MM.1S (cell line): ENCODE measurements at regions not wholly inside any gene's neighbourhood (a gene's known extent, or its start where the extent isn't known, plus 50 kb on each side); places are given as distances from the start of the nearest gene placed in this dataset.

Experiments
- DNase-seq: peaks from one replicate; pipeline ENCODE4 v3.0.0-alpha.2; 2015
- H2AFZ ChIP-seq: fragments of 300-600 bp; sonication (generic); 2 replicates; pipeline ENCODE4 v1.6.0; 2016; ENCODE audit warnings: antibody characterized with exemption, low read length
- H3F3A ChIP-seq: fragments of 300-600 bp; sonication (generic); 2 replicates; pipeline ENCODE4 v1.6.1; 2016; ENCODE audit warnings: mild to moderate bottlenecking, antibody characterized with exemption, low read length, moderate library complexity, mixed read lengths; ENCODE audit not compliant: insufficient read depth
- H3K27ac ChIP-seq: fragments of 300-600 bp; sonication (generic); 2 replicates; pipeline ENCODE4 v1.5.1; 2016; ENCODE audit warnings: mild to moderate bottlenecking, low read length
- H3K27me3 ChIP-seq: fragments of 300-600 bp; sonication (generic); replicated peaks from 2 replicates; pipeline ENCODE4 v1.6.0; 2016; ENCODE audit warnings: low read length; ENCODE audit not compliant: insufficient read depth
- H3K36me3 ChIP-seq: fragments of 300-600 bp; sonication (generic); replicated peaks from 2 replicates; pipeline ENCODE4 v1.6.1; 2016; ENCODE audit warnings: mild to moderate bottlenecking, low read length, mixed read lengths; ENCODE audit not compliant: insufficient read depth
- H3K4me1 ChIP-seq: fragments of 300-600 bp; sonication (generic); 2 replicates; pipeline ENCODE4 v1.6.1; 2016; ENCODE audit warnings: low read length, mixed read lengths
- H3K4me2 ChIP-seq: fragments of 300-600 bp; sonication (generic); 2 replicates; pipeline ENCODE4 v1.6.0; 2016; ENCODE audit warnings: low read depth, low read length
- H3K4me3 ChIP-seq: fragments of 300-600 bp; sonication (generic); 2 replicates; pipeline ENCODE4 v1.5.1; 2016; ENCODE audit warnings: low read length, mixed read lengths
- H3K79me2 ChIP-seq: fragments of 300-600 bp; sonication (generic); 2 replicates; pipeline ENCODE4 v1.6.1; 2016; ENCODE audit warnings: mixed run types, low read length, mixed read lengths
- H3K9ac ChIP-seq: fragments of 300-600 bp; sonication (generic); 2 replicates; pipeline ENCODE4 v1.6.1; 2016; ENCODE audit warnings: low read length, mixed read lengths
- H3K9me2 ChIP-seq: fragments of 300-600 bp; sonication (generic); replicated peaks from 2 replicates; pipeline ENCODE4 v1.6.1; 2016; ENCODE audit warnings: mild to moderate bottlenecking, low read length, mixed read lengths; ENCODE audit not compliant: insufficient read depth
- H3K9me3 ChIP-seq: fragments of 300-600 bp; sonication (generic); replicated peaks from 2 replicates; pipeline ENCODE4 v1.6.1; 2016; ENCODE audit warnings: mild to moderate bottlenecking, low read length, mixed read lengths; ENCODE audit not compliant: insufficient read depth
- H4K20me1 ChIP-seq: fragments of 300-600 bp; sonication (generic); 2 replicates; pipeline ENCODE4 v1.6.1; 2016; ENCODE audit warnings: mild to moderate bottlenecking, low read length, moderate library complexity, mixed read lengths; ENCODE audit not compliant: insufficient read depth
- EZH2 ChIP-seq: fragments of 300-600 bp; sonication (generic); optimal IDR thresholded peaks from 2 replicates; pipeline ENCODE3; 2017; ENCODE audit warnings: low read depth, mild to moderate bottlenecking, antibody characterized with exemption, low read length, mixed read lengths
- EZH2phosphoT487 ChIP-seq: fragments of 300-600 bp; sonication (generic); IDR thresholded peaks from 2 replicates; pipeline ENCODE4 v1.6.1; 2018; ENCODE audit warnings: antibody characterized with exemption, low read length
- TF ChIP-seq, protein P1 (sequence below): fragments of 300-600 bp; sonication (generic); IDR thresholded peaks from 2 replicates; pipeline ENCODE4 v1.5.1; 2016; ENCODE audit warnings: antibody characterized with exemption, low read length, mixed read lengths

DNA sequence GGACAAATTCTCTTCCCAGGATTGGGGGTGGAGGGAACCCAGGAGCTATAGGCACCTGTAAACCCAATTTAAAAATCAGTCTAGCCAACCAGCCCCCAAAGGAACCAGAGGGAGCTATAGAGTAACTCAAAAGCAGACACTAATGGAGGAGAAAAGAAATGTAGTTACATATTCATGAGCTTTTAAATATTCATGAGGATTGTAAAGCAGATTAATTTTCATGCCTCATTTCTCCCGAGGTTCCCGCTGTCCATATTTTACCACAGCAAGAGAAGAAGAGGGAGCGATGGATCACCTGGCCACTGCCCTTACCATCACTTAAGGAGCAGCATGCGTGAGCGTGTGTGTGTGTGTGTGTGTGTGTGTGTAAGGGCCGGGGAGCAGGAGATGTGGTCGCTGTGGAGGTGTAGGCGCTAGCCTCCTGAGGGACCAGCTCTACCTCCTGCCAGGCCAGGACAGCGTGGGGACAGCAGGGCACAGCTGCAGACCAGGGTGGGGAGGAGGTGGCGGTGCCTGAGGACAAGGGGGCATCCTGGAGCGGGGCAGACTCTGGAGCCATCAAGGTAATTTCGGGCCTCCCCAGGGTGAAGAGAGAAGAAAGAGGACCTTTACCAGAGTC is 100.7 kb upstream of the THY1 start:
- Histone ChIP-seq H3K4me1 (no peaks in the 10 kb centered on the region), H3K79me2 (no peaks in the 10 kb centered on the region), H3K9ac (no peak overlapping the region), H3K4me3 (no peak overlapping the region), H3K27me3 (peaks cover 62% of the 10 kb centered on the region), H3F3A (no peaks in the 10 kb centered on the region), H3K4me2 (no peak overlapping the region), H3K36me3 (no peaks in the 10 kb centered on the region), H3K9me2 (no peaks in the 10 kb centered on the region), H3K27ac (no peak overlapping the region), H2AFZ (no peak overlapping the region), H4K20me1 (no peaks in the 10 kb centered on the region), H3K9me3 (no peaks in the 10 kb centered on the region)
- DNase-seq, result no peak
- TF ChIP-seq, protein P1, sequence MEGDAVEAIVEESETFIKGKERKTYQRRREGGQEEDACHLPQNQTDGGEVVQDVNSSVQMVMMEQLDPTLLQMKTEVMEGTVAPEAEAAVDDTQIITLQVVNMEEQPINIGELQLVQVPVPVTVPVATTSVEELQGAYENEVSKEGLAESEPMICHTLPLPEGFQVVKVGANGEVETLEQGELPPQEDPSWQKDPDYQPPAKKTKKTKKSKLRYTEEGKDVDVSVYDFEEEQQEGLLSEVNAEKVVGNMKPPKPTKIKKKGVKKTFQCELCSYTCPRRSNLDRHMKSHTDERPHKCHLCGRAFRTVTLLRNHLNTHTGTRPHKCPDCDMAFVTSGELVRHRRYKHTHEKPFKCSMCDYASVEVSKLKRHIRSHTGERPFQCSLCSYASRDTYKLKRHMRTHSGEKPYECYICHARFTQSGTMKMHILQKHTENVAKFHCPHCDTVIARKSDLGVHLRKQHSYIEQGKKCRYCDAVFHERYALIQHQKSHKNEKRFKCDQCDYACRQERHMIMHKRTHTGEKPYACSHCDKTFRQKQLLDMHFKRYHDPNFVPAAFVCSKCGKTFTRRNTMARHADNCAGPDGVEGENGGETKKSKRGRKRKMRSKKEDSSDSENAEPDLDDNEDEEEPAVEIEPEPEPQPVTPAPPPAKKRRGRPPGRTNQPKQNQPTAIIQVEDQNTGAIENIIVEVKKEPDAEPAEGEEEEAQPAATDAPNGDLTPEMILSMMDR, result no peak
- TF ChIP-seq EZH2 (no peak), EZH2phosphoT487 (no peak)

DNA sequence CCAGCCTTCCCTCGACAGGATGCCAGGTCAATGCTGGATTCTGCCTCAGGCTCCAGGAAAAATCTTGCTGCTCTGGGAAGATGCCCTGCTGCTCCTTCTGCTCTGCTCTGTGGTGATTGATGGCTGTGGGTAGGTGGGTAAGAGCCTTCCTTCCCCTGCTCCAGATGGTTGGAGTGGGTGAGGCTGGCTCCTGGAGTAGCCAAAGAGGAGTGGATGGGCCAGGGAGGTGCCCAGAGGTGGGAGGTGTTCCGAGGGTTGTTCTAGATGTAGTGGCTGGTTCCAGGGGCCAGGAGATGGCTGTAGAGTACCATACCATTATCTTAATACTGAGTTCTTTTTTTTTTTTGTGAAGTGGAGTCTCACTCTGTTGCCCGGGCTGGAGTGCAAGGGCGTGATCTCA is 99.6 kb upstream of the THY1 start:
- Histone ChIP-seq H3K27me3 (peaks cover 64% of the 10 kb centered on the region), H3K79me2 (no peaks in the 10 kb centered on the region), H3K36me3 (no peaks in the 10 kb centered on the region), H3K4me1 (no peaks in the 10 kb centered on the region), H4K20me1 (no peaks in the 10 kb centered on the region), H3K9me3 (no peaks in the 10 kb centered on the region), H3F3A (no peaks in the 10 kb centered on the region), H3K9ac (no peak overlapping the region), H3K9me2 (no peaks in the 10 kb centered on the region), H2AFZ (no peak overlapping the region), H3K4me2 (no peak overlapping the region), H3K4me3 (no peak overlapping the region), H3K27ac (no peak overlapping the region)
- TF ChIP-seq EZH2, result no peak
- TF ChIP-seq, protein P1, result no peak
- no peak for TF ChIP-seq EZH2phosphoT487
- no peak for DNase-seq

DNA sequence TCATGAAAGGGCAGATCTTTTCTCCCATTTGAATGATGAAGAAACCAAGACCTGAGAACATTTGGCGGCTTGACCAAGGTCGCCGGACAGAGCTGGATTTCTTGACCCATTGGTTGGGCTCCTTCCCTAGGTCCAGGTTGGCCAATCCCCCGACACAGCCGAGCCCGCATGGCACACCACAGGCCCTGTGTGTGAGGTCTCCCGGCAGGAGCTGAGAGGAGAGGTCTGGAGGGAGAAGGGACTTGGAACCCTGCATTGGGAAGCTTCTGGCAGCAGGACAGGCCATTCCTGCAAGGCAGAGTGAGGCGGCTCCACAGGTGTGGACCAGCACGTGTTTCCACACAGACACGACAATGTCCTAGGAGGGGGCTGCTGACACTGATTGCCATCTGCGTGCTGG is 98.6 kb upstream of the THY1 start:
- Histone ChIP-seq H2AFZ (no peak overlapping the region), H3F3A (no peaks in the 10 kb centered on the region), H3K9me3 (no peaks in the 10 kb centered on the region), H3K9ac (no peak overlapping the region), H3K27me3 (peaks cover 69% of the 10 kb centered on the region), H3K4me1 (no peaks in the 10 kb centered on the region), H3K4me3 (no peak overlapping the region), H3K36me3 (no peaks in the 10 kb centered on the region), H3K27ac (no peak overlapping the region), H4K20me1 (no peaks in the 10 kb centered on the region), H3K4me2 (no peak overlapping the region), H3K9me2 (no peaks in the 10 kb centered on the region), H3K79me2 (no peaks in the 10 kb centered on the region)
- DNase-seq, result no peak
- TF ChIP-seq EZH2 (no peak), EZH2phosphoT487 (no peak)
- TF ChIP-seq, protein P1, result no peak
